SJSA1 (cell line): ENCODE measurements at regions not wholly inside any gene's neighbourhood (a gene's known extent, or its start where the extent isn't known, plus 50 kb on each side); places are given as distances from the start of the nearest gene placed in this dataset.
"Not testable (repeated sequence)": the region's sequence is repeated elsewhere in the genome, so short reads cannot be mapped to it uniquely, and the experiment has no call there.

Experiments
- DNase-seq, 2 experiments: peaks; one replicate each; pipeline ENCODE4 v3.0.0-alpha.2; 2015 to 2020; ENCODE audit warnings: low spot score in 2 of 2, low read depth in 1 of 2
- H3K27ac ChIP-seq: fragments of 250-450 bp; sonication (Bioruptor Pico); 2 replicates; pipeline ENCODE4 v1.5.1; 2020; ENCODE audit warnings: mild to moderate bottlenecking, moderate library complexity
- H3K27me3 ChIP-seq: fragments of 250-450 bp; sonication (Bioruptor Pico); replicated peaks from 2 replicates; pipeline ENCODE4 v1.5.1; 2020; ENCODE audit warnings: mild to moderate bottlenecking, moderate library complexity
- H3K36me3 ChIP-seq: fragments of 250-450 bp; sonication (Bioruptor Pico); 2 replicates; pipeline ENCODE4 v1.5.1; 2020; ENCODE audit warnings: mild to moderate bottlenecking
- H3K4me1 ChIP-seq: fragments of 250-450 bp; sonication (Bioruptor Pico); replicated peaks from 2 replicates; pipeline ENCODE4 v1.6.1; 2021; ENCODE audit warnings: mild to moderate bottlenecking
- H3K4me3 ChIP-seq: fragments of 250-450 bp; sonication (Bioruptor Pico); 2 replicates; pipeline ENCODE4 v1.5.1; 2020; ENCODE audit warnings: mild to moderate bottlenecking
- H3K9me3 ChIP-seq: fragments of 250-450 bp; sonication (Bioruptor Pico); replicated peaks from 2 replicates; pipeline ENCODE4 v1.5.1; 2020; ENCODE audit warnings: mild to moderate bottlenecking

DNA sequence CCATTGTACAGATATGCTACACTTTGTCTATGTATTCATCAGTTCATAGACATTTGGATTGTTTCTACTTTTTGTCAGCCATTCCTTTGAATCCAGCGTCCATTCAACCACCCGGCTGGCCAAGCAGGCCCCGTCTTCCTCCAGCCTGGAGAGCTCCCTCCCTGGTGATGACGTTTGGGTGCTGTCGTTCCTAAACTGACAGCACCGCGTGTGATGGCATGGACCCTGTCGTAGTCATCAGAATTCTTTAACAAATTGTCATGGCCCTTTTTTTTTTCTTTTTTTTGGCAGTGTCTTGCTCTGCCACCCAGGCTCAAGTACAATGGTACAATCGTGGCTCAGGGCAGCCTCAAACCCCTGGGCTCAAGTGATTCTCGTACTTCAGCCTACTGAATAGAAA, 138.6 kb upstream of the ERRFI1 start:
- no peaks in the 10 kb centered on the region for H3K27me3 ChIP-seq
- H3K9me3 ChIP-seq: no peaks in the 10 kb centered on the region
- no peaks in the 10 kb centered on the region for H3K36me3 ChIP-seq
- DNase-seq: no peak
- no peak overlapping the region for H3K4me3 ChIP-seq
- H3K27ac ChIP-seq: no peak overlapping the region
- peaks cover 15% of the 10 kb centered on the region for H3K4me1 ChIP-seq

DNA sequence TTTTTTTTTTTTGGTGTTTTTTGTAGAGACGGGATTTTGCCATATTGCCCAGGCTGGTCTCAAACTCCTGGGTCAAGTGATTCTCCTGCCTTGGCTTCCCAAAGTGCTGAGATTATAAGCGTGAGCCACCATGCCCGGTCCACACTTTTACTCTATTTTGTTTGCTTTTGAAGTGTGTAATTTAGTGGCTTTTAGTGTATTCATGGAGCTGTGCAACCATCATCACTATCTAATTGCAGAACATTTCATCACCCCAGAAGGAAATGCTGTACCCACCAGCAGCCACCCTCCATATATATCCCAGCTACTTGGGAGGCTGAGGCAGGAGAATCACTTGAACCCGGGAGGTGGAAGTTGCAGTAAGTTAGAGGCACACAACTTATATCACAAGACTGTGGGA, 136.9 kb upstream of the ERRFI1 start:
- Histone ChIP-seq H3K4me3 (no peak overlapping the region), H3K27ac (no peak overlapping the region), H3K9me3 (no peaks in the 10 kb centered on the region), H3K27me3 (no peaks in the 10 kb centered on the region), H3K4me1 (peaks cover 2% of the 10 kb centered on the region; the same call in 1 of the 2 replicates), H3K36me3 (no peaks in the 10 kb centered on the region)
- DNase-seq: no peak

DNA sequence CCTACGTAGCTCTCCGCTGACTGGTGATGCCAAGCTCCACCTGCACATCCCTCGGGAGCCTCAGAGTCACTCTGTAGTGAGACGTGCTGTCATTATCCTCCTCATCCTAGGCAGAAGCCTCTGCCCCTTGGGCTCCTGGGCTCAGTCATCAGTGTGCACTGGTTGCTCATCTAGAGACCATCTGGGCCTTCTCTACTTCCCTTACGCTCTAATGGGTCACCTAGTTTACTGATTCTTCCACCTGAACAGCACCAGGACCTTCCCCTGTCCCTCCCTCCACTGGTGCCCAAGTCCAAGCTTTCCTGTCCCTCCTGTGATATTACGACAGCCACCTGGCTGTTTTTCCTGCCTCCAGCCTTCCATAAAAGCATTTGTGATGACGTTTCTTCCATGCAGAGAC, 136.1 kb upstream of the ERRFI1 start:
- H3K36me3 ChIP-seq: no peaks in the 10 kb centered on the region
- H3K9me3 ChIP-seq: no peaks in the 10 kb centered on the region
- DNase-seq: no peak
- no peak overlapping the region for H3K27ac ChIP-seq
- H3K4me3 ChIP-seq: no peak overlapping the region
- no peaks in the 10 kb centered on the region for H3K27me3 ChIP-seq
- no peaks in the 10 kb centered on the region for H3K4me1 ChIP-seq

DNA sequence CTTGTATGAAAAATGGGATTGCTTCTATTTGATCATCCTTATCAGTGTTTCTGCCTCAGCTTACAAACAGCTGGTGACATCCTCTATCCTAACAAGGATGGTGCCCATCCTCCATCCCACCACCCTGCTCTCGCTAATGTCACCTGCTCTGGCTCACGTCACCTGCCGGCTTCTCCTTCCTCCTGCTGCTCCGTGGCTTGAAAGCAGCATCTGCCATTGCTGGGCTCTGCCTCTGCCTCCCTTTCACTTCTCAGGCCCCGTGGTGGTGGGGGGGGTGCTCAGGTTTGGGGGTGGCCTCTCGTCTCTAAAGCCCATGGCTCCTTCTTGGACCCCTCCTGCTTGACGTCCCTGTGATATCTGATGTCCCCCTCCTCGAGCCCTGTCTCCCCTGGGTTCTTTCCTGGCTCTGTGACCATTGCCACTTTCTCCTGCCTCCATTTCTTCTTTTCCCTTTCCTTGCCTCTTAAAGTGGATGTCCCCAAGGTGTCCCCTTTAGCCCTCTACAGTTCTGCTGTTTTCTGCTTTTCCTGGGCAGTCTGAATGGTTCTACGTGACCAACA, 135.5 kb upstream of the ERRFI1 start:
- H3K36me3 ChIP-seq: no peaks in the 10 kb centered on the region
- DNase-seq: no peak
- no peaks in the 10 kb centered on the region for H3K4me1 ChIP-seq
- no peak overlapping the region for H3K27ac ChIP-seq
- no peak overlapping the region for H3K4me3 ChIP-seq
- no peaks in the 10 kb centered on the region for H3K27me3 ChIP-seq
- no peaks in the 10 kb centered on the region for H3K9me3 ChIP-seq

DNA sequence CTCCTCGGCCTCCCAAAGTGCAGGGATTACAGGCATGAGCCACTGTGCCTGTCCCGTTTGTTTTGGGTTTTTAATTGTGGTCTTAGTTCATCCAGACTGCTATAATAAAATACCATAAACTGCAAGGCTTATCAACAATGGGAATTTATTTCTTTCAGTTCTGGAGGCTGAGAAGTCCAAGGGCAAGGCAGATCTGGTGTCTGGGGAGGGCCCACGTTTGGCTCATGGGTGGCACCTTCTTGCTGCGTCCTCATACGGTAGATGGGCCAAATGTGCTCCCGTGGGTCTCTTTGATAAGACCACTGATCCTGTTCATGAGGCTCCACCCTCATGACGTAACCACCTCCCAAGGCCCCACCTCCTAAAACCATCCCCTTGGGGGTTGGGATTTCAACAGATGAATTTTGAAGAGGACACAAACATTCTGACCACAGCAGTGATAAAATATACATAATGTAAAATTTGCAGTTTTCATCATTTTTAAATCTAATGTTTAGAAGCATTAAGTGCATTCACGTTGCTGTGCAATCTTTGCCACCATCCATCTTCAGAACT, 133.4 kb upstream of the ERRFI1 start:
- Histone ChIP-seq H3K27me3 (no peaks in the 10 kb centered on the region), H3K4me1 (peaks cover 16% of the 10 kb centered on the region), H3K4me3 (no peak overlapping the region), H3K27ac (no peak overlapping the region), H3K36me3 (no peaks in the 10 kb centered on the region), H3K9me3 (no peaks in the 10 kb centered on the region)
- DNase-seq: no peak

DNA sequence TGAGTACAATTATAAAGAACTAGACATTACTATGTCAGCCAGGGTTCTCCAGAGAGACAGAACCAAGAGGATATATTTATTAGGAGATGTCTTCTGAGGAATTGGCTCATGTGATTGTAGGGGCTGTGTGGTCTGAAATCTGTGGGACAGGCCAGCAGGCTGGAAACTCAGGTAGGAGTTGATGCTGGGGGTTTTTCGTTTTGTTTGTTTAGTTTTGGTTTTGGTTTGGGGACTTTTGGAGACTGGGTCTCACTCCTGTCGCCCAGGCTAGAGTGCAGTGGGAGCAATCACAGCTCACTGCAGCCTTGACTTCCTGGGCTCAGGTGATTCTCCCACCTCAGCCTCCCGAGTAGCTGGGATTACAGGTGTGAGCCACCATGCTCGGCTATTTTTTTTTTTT, 132.9 kb upstream of the ERRFI1 start:
- Histone ChIP-seq H3K36me3 (no peaks in the 10 kb centered on the region), H3K27ac (no peak overlapping the region), H3K4me1 (peaks cover 19% of the 10 kb centered on the region), H3K9me3 (no peaks in the 10 kb centered on the region), H3K4me3 (no peak overlapping the region), H3K27me3 (no peaks in the 10 kb centered on the region)
- no peak for DNase-seq

DNA sequence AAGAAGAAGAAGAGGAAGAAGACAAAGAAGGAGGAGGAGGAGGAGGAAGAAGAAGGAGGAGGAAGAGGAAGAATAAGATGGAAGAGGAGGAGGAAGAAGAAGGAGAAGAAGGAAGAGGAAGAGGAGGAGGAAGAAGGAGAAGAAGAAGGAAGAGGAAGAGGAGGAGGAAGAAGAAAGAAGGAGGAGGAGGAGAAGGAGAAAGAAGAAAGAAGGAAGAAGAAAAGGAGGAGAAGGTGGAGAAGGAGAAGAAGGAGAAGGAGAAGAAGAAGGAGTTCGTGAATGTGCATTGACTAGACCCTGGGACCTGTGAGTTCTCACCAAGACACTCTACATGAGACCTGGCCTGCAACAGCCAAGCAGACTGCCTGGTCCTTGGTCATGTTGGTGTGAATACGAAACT, 131.7 kb upstream of the ERRFI1 start:
- H3K36me3 ChIP-seq: no peaks in the 10 kb centered on the region
- H3K4me3 ChIP-seq: no peak overlapping the region
- no peak for DNase-seq
- H3K4me1 ChIP-seq: peaks cover 19% of the 10 kb centered on the region
- H3K27me3 ChIP-seq: no peaks in the 10 kb centered on the region
- no peak overlapping the region for H3K27ac ChIP-seq
- H3K9me3 ChIP-seq: no peaks in the 10 kb centered on the region

DNA sequence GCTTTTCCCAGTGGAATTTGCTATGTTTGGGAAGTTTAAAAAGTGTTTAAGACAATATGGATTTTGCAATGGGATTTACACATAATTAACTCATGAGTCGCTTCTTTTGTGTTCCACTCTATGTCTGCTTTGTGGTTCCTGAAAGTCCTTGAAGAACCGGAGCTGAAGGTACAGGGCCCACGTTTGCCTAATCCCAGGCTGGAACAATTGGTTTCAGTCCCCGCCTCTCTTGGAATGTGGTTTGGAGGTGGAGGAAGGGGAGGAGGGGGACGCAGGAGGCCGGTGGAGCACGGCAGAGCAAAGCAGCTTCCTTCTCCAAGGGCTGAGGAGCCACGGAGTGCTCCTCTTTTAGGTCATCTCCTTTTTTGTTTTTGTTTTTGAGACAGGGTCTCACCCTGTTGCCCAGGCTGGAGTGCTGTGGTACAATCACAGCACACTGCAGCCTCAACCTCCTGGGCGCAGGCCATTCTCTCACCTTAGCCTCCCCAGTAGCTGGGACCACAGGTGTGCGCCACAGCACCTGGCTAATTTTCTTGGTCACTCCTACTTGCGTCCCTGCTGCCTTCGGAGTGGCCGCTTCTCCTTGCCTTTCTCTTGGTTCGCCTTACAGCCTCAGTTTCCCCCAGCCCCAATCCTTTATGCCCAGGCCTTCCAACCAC, 129.5 kb upstream of the ERRFI1 start:
- Histone ChIP-seq H3K27ac (peak overlapping the region; percentile 3; the same call in 1 of the 2 replicates), H3K4me3 (no peak overlapping the region), H3K4me1 (peaks cover 19% of the 10 kb centered on the region), H3K36me3 (no peaks in the 10 kb centered on the region), H3K27me3 (no peaks in the 10 kb centered on the region), H3K9me3 (no peaks in the 10 kb centered on the region)
- peak; percentile 54 to 65 for DNase-seq

DNA sequence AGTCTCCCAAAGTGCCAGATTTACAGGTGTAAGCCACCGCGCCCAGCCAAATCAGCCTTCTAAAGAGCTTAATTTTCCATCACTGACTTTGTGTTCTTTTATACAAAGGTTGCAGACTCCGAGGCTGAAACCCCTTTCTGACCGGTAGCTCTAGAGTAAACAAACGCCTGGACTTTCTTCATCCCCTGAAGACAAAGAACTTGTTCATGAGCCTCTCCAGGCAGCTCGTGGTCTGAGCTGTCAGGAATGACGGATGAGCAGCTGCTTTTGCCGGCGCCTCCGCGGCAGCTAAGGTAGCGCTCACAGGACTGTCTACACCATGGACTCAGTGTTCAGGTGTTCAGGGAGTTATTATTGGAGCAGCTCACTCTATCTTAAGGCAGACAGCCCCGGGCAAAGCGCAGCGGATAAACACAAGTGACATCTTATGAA, 128.5 kb upstream of the ERRFI1 start:
- no peaks in the 10 kb centered on the region for H3K36me3 ChIP-seq
- H3K9me3 ChIP-seq: no peaks in the 10 kb centered on the region
- peaks cover 19% of the 10 kb centered on the region for H3K4me1 ChIP-seq
- no peaks in the 10 kb centered on the region for H3K27me3 ChIP-seq
- no peak overlapping the region for H3K4me3 ChIP-seq
- no peak overlapping the region for H3K27ac ChIP-seq
- DNase-seq: peak in 1 of 2 experiments; percentile 43

DNA sequence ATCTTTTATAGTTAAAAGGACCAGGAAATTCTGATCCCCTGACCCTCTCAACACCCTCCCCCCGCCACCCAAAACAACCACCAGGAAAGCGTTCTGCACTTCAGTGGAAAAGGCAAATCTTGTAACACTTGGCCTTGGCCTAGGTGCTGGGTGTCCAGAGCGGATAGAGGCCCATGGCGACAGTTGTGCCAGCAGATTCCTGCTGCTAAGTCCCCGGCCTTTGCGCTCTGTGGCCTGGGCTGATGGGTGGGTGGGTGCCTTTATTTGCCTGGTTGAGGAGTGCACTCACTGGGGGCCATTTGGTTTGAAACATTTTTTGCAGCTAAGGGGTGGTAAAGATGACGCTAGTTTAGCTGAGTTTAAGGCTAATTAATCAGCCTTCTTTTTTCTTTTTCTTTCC, 127.9 kb upstream of the ERRFI1 start:
- H3K4me1 ChIP-seq: peaks cover 19% of the 10 kb centered on the region
- H3K27ac ChIP-seq: no peak overlapping the region
- no peaks in the 10 kb centered on the region for H3K9me3 ChIP-seq
- H3K4me3 ChIP-seq: no peak overlapping the region
- DNase-seq: no peak
- H3K27me3 ChIP-seq: no peaks in the 10 kb centered on the region
- H3K36me3 ChIP-seq: no peaks in the 10 kb centered on the region

DNA sequence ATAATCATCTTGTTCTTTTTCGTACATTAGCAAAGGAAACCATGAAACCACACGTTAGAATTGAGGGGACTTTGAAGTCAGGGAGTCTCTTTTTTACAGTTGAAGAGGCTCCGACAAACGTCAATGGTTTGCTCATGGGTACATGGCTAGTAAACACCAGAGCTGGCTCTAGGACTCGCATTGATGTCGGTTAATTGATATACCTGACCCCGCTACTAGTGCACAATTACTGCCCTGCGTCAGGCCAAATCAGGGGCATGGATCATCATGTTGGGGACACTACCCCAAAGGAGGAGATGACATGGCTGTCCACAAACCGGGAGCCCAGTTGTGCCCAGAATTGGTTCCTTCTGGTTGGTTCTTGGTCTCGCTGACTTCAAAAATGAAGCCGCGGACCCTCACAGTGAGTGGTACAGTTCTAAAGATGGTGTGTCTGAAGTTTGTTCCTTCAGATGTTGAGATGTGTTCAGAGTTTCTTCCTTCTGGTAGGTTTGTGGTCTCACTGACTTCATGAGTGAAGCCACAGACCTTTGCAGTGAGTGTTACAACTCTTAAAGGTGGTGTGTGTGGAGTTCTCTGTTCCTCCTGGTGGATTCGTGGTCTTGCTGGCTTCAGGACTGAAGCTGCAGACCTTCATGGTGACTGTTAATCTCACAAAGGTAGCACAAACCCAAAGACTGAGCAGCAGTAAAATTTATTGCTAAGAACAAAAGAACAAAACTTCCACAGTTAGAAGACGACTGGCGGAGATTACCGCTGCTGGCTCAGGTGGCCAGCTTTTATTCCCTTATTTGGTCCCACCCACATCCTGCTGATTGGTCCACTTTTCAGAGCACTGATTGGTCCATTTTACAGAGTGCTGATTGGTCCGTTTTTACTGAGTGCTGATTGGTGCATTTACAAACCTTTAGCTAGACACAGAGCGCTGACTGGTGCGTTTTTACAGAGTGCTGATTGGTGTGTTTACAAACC, 126.9 kb upstream of the ERRFI1 start:
- Histone ChIP-seq H3K9me3 (no peaks in the 10 kb centered on the region), H3K36me3 (no peaks in the 10 kb centered on the region), H3K27me3 (no peaks in the 10 kb centered on the region), H3K4me3 (no peak overlapping the region), H3K4me1 (peaks cover 19% of the 10 kb centered on the region), H3K27ac (no peak overlapping the region)
- DNase-seq: no peak

DNA sequence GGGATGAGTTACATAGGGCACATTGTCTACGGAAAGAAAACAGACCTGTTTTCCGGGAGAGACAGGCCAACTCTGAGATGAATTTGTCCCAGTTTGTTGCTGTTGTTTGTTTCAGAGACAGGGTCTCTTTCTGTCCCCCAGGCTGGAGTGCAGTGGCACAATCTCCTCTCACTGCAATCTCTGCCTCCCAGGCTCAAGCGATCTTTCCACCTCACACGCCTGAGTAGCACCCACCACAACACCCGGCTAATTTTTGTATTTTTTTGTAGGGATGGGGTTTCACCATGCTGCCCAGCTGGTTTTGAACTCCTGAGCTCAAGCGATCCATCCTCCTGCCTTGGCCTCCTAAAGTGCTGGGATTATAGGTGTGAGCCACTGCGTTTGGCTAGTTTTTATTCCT, 125.5 kb upstream of the ERRFI1 start:
- Histone ChIP-seq H3K36me3 (no peaks in the 10 kb centered on the region), H3K4me1 (peaks cover 23% of the 10 kb centered on the region), H3K4me3 (no peak overlapping the region), H3K27ac (no peak overlapping the region), H3K9me3 (no peaks in the 10 kb centered on the region), H3K27me3 (no peaks in the 10 kb centered on the region)
- no peak for DNase-seq

DNA sequence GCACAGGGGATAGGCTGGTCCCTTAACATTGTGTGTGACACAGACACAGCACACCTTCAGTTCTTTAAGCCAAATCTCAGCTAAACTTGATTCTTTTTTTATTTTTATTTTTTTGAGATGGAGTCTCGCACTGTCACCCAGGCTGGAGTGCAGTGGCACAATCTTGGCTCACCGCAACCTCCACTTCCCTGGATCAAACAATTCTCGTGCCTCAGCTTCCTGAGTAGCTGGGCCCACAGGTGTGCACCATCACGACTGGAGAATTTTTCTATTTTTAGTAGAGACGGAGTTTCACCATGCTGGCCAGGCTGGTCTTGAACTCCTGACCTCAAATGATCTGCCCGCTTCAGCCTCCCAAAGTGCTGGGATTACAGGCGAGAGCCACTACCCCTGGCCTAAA, 123.6 kb upstream of the ERRFI1 start:
- H3K4me1 ChIP-seq: peaks cover 23% of the 10 kb centered on the region
- H3K9me3 ChIP-seq, H3K4me3 ChIP-seq, DNase-seq, H3K27ac ChIP-seq, H3K27me3 ChIP-seq, H3K36me3 ChIP-seq: not testable (repeated sequence)

DNA sequence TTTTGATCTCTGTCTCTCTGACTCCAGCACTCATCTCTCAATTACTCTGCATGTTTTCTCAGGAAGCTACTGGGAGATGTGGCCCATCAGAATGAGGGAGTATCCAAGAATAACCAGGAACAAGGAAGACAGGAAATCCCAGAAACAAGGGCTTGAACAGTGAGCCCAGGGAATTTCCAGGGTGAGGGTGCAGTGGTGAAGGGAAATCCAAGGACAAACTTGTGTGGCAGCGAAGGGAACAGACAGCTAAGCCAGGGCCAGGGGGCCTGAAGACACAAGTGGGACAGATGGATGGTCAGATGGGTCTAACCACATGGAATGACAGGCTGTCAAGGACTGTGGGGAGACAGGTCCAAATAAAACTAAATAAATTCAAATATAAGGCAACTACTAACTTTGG, 121.8 kb upstream of the ERRFI1 start:
- no peak overlapping the region for H3K4me3 ChIP-seq
- H3K27me3 ChIP-seq: no peaks in the 10 kb centered on the region
- DNase-seq: no peak
- peaks cover 22% of the 10 kb centered on the region for H3K4me1 ChIP-seq
- H3K27ac ChIP-seq: no peak overlapping the region
- peaks cover 9% of the 10 kb centered on the region for H3K9me3 ChIP-seq
- H3K36me3 ChIP-seq: no peaks in the 10 kb centered on the region
